Caki2 (cell line): ENCODE measurements at regions not wholly inside any gene's neighbourhood (a gene's known extent, or its start where the extent isn't known, plus 50 kb on each side); places are given as distances from the start of the nearest gene placed in this dataset.
"Not testable (repeated sequence)": the region's sequence is repeated elsewhere in the genome, so short reads cannot be mapped to it uniquely, and the experiment has no call there.

Experiments used
- DNase-seq: peaks from one replicate; pipeline ENCODE4 v3.0.0-alpha.2; 2015; ENCODE audit warnings: low read depth
- in situ Hi-C: cut with HindIII; loops from 2 replicates; pipeline ENCODE4 v1.10.0; 2016; ENCODE audit warnings: low sequenced_read_pairs, low pct_unique_long_range_greater_than_20kb, mixed read lengths

DNA sequence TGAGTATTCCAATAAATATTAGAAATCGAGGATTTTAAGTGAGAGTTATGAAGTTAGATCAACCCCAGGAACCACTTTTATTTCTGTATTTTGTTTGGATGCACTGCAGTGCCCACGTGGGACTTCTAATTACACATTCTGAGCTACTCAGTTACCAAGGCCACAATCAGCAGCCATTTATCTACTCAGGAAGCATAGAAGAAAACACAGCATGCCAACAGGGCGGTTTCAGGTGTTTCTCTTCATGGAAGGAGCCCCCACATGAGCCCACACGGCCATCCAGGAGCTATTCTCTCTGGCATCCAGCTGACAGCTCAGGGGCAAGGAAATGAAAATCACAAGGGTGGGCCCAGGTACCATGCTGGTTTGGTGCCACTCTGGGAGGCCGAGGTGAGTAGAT, 266.5 kb upstream of the MKLN1 start:
- in situ Hi-C loops: no loop called here
- DNase-seq: no peak

DNA sequence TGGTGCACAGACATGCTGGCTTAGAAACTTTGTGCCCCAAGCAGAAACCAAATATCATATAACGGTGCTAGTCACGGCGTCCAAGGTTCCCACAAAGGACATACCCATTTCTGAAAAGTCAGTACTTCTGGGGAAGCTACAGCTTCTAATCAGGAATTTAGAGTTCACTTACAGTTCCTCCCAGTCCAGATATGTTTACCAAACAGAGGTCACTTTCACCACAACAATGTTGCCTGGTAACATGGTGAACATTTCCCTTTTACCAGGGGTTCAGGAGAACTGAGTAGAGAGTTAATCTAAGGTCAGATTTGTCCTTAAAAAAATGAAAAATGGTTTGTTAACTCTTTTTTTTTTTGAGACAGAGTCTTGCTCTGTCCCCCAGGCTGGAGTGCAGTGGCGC, 265.9 kb upstream of the MKLN1 start:
- in situ Hi-C loops: no loop called here
- DNase-seq: no peak

DNA sequence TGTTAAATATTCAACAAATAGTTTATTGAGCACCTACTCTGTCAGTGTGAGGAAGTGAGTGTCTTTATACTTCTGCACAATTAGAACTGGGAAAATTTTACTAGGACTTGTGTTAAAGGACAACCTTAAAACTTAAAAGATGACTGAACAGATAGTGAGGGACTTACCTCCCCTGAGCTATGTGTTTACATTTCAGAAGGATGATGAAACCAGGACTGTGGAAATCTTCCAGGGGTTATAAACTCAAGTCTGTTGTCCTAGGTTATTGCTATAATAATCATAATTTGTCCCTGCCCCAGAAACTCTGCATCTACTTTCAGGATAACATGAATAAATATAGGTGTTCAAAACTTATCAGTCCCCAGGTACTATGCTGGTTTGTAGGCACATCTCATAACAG, 261.0 kb upstream of the MKLN1 start:
- DNase-seq: no peak
- in situ Hi-C loops: no loop called here

DNA sequence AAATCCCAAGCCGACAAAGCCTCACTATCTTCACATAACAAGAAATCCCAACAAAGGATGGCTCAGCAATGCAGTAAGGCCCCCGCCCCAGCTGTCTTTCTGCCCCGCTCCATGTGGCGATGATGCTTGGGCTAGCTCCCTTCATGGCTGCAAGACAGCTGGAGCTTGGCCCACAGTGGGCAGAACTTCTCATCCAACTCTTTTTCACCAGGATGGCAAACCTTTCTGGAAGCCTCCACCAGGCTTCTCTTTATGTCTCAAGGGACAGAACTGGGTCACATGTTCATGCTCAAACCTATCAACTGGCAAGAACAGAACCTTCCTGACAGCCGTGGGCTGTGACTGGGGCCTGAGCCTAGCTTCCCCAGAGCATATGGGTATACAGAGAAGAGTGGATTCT, 260.5 kb upstream of the MKLN1 start:
- no peak for DNase-seq
- in situ Hi-C loops: no loop called here

- in situ Hi-C loops: no loop called here
- DNase-seq: no peak
Observed at GRCh38 chr7:131068604-131069021, 259.1 kb upstream of the MKLN1 start.

- no peak for DNase-seq
Observed at GRCh38 chr7:131071786-131072504, 255.7 kb upstream of the MKLN1 start.

DNA sequence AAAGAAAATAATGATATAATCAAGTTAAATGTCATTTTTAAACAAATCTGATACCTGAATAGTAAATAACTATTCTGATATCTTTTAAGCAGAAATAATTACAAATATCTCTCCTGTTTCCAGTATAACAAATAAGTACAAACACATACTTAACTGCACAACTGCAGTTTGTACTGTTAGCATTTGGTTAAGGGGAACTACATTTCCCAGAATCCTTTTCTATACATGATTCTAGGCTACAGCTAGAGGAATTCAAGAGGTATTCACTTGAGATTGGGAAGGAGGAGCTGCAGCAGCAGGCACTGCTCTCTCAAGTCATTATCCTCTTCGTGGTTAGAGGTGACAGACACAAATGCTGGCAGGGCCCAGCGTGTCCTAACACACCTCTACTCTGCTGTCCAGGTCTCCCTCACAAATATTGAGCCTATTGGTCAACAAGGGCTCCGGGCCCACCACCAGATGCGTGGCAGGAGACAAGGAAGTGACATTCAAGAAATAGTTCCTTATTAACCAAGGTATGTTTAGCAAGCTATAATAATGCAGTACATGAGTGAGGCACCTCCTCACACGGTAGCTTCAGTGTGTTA, 255.1 kb upstream of the MKLN1 start:
- DNase-seq: no peak
- in situ Hi-C loops: no loop called here

More at GRCh38 chr7:131071786-131072504, 255.7 kb upstream of the MKLN1 start:
- in situ Hi-C loops: no loop called here

DNA sequence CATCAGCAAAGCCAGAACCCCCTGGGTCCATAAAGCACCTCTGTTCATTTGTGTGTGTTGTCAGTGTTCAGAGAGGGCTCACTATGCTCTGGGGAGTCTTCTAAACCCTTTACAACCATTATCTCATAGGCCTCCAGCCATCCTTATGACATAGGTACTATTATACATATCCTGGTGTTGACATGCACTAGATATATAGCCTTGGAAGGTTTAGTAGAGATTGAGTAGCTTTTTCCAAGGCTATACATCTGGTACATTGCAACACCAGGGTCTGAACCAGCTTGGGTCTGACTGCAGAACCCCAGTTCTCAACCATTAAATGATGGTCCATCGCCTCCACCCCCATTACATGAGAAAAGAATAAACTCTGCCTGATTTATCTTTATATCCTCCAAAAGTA, 253.6 kb upstream of the MKLN1 start:
- in situ Hi-C loops: no loop called here
- no peak for DNase-seq

DNA sequence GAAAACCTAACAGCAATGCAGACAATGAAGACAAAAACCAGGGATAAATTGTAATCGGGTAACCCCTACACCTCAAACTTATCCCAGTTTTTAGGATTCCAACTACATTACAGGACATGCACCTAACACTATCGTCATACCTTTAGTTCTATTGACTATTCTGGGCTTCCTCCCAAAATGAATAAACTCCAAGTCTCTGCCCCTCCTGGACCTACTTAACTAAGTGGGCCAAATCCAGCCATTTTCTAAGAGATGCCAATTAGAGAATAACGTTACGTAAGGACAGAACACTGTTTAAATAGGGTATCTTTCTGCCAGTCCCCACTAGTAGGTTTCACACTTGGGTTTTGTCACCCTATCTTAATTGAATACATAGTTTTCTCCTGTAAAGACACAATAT, 253.1 kb upstream of the MKLN1 start:
- in situ Hi-C loops: no loop called here
- DNase-seq: no peak

DNA sequence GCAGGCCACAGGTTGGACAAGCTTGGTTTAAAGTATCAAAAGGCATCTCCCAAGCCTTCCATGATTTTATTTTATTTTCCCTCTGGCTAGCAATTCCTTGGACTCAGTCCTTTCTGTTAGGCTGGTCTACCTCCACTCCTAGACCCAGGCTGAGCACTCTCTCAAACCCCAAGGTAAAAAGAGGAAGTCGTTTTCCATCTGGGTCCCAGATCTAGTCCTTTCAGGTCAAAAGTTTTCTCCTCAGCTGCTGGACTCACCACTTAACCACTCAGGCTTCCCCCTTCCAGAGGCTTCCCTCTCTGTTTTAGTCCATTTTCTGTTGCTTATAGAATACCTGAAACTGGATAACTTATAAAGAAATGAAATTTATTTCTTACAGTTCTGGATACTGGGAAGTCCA, 252.3 kb upstream of the MKLN1 start:
- in situ Hi-C loops: no loop called here
- DNase-seq: no peak

GRCh38 chr7:131076032-131076431, 251.6 kb upstream of the MKLN1 start:
- DNase-seq: no peak

DNA sequence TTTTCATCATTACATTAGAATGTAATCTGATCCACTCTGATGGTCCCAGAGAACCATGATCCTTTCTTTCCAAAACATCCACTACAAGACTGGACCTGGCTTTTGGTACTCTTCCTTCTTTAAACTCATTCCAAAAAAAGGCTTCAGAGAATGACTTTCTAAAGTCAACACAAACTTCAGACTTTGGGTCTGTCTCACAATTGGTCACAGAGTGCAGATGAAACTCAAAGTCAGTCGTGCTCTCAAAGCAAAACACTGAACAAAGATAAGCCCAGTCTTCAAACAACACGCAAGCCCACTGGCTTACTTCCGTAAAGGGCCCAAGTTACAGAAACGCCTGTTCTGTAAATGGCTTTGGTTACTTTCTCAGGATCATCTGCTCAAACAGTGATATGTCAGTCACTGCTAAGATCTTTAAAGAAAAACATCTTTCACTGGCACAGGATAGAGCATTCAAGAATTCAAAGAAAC, 250.9 kb upstream of the MKLN1 start:
- in situ Hi-C loops: no loop called here
- DNase-seq: no peak

More at GRCh38 chr7:131076032-131076431, 251.6 kb upstream of the MKLN1 start:
- in situ Hi-C loops: no loop called here

DNA sequence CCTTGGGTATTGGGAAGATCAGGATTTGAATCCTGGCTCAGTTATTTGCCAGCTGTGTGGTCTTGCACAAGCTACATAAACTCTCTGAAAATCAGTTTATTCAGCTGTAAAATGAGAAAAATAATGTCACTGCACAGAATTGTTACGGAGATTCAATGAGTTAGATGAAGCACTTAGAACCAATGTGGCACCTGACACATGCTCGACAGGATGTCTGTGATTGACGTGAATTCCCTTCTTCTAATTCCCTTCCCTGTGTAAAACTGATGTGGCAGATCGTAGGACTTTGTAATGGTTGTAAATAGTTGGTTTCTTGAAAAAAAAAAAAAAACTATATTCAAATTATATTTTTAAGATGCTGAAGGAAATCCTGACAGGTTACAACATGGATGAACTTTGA, 249.9 kb upstream of the MKLN1 start:
- no peak for DNase-seq
- in situ Hi-C loops: no loop called here

DNA sequence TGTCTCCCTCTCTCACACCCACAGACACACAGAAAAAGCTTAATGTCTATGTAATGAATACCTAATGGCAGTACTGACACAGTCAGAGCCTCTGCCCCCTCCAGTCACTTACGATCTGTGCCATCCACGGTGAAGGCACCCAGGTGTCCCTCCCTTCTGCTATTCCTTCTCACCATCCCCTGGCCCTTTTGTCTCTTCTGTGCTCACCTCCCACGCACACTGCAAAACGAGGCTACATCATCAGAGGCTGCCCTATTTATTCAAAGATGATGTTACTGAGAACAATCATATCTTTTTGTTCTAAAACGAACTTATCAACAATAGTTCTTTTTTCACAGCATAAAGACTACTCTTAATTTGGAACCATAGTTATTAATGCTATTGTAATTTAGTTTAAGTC, 246.9 kb upstream of the MKLN1 start:
- in situ Hi-C loops: no loop called here

GRCh38 chr7:131081308-131081707, 246.4 kb upstream of the MKLN1 start:
- no peak for DNase-seq
- in situ Hi-C loops: no loop called here

More for the DNA sequence above, 246.9 kb upstream of the MKLN1 start:
- no peak for DNase-seq

DNA sequence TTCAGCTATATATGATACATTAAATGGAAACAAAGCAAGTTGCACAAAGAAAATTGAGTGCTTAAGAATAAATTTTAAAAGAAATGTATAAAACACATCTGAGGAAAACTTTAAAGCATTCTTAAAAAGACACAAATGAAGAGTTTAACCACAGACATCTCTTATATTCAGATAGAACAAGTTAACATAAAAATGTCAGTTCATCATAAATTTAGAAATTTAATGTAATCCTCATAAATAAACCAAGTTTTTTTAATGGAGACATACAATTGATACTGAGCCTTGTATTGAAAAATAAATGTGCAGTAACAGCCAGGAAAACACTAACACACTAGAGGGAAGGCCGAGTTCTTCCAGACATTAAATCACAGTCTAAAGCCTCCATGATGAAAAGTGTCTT, 243.9 kb upstream of the MKLN1 start:
- no peak for DNase-seq
- in situ Hi-C loops: no loop called here

GRCh38 chr7:131084336-131084735, 243.3 kb upstream of the MKLN1 start:
- DNase-seq, in situ Hi-C loops: not testable (repeated sequence)

DNA sequence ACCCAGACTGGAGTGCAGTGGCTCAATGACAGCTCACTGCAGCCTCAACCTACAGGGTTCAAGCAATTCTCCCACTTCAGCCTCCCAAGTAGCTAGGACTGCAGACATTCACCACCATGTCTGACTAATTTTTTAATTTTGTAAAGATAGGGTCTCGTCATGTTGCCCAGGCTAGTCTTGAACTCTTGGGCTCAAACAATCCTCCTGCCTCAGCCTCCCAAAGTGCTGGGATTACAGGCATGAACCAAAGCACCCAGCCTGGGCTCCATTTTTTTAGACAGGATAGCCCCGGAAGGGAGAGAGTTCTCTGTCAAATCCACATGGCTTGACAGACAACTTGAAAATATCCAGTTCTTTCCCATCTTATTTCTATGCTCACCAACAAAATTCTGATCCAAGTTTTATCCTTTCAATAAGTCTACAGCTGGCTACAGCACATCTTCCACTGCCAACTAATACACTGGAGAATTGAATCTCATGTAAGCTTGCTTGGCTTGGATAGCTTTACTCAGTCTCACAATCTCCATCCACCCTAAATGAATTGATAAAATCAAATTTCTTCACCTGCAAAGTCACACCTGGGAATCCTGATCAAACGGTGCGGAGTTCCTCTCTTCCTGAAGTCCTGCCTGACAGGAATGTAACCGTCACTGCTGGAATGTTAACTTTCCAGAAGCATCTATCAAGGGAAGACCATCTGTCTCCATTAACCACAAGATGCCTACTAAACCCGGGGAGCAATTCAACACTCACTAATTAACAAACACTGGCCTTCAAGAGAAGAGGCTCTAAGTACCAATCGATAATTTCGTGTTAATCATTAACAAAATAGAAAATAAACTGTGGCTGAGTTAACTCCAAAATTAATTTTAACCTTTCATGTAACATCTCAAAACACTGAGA, 239.7 kb upstream of the MKLN1 start:
- in situ Hi-C loops: no loop called here
- DNase-seq: no peak

- in situ Hi-C loops: no loop called here
- no peak for DNase-seq
Observed at GRCh38 chr7:131090188-131090587, 237.5 kb upstream of the MKLN1 start.
